KMS-11 (cell line): ENCODE measurements at regions not wholly inside any gene's neighbourhood (a gene's known extent, or its start where the extent isn't known, plus 50 kb on each side); places are given as distances from the start of the nearest gene placed in this dataset.

ENCODE experiments used
- H2AFZ ChIP-seq: fragments of 200-600 bp; sonication (generic); 2 replicates; pipeline ENCODE4 v1.6.1; 2016; ENCODE audit warnings: antibody characterized with exemption, mixed run types, low read depth
- H3K27ac ChIP-seq: fragments of 200-600 bp; sonication (generic); 2 replicates; pipeline ENCODE4 v1.6.1; 2016; ENCODE audit warnings: mild to moderate bottlenecking, mixed run types
- H3K27me3 ChIP-seq: fragments of 200-600 bp; sonication (generic); 2 replicates; pipeline ENCODE4 v1.6.1; 2017; ENCODE audit warnings: mild to moderate bottlenecking, low read depth, mixed run types, moderate library complexity; ENCODE audit not compliant: insufficient read depth
- H3K36me3 ChIP-seq: fragments of 200-600 bp; sonication (generic); 2 replicates; pipeline ENCODE4 v1.6.1; 2017; ENCODE audit warnings: mild to moderate bottlenecking, mixed run types; ENCODE audit not compliant: insufficient read depth
- H3K4me1 ChIP-seq: fragments of 200-600 bp; sonication (generic); 2 replicates; pipeline ENCODE4 v1.6.1; 2016; ENCODE audit warnings: mild to moderate bottlenecking, low read depth, mixed run types; ENCODE audit not compliant: poor library complexity, severe bottlenecking
- H3K4me2 ChIP-seq: fragments of 200-600 bp; sonication (generic); 2 replicates; pipeline ENCODE4 v1.7.0; 2016; ENCODE audit warnings: mild to moderate bottlenecking, mixed run types
- H3K4me3 ChIP-seq: fragments of 200-600 bp; sonication (generic); IDR thresholded peaks from 2 replicates; pipeline ENCODE4 v1.6.1; 2017; ENCODE audit warnings: low read depth, low read length, mixed read lengths; ENCODE audit not compliant: insufficient read depth
- H3K79me2 ChIP-seq: fragments of 200-600 bp; sonication (generic); 2 replicates; pipeline ENCODE4 v1.6.1; 2016; ENCODE audit warnings: low read depth, mixed run types; ENCODE audit not compliant: insufficient read depth
- H3K9ac ChIP-seq: fragments of 200-600 bp; sonication (generic); 2 replicates; pipeline ENCODE4 v1.6.1; 2016; ENCODE audit warnings: mild to moderate bottlenecking, mixed run types
- H4K20me1 ChIP-seq: fragments of 200-600 bp; sonication (generic); 2 replicates; pipeline ENCODE4 v1.6.1; 2016; ENCODE audit warnings: mild to moderate bottlenecking, mixed run types; ENCODE audit not compliant: insufficient read depth
- CTCF ChIP-seq: fragments of 200-600 bp; sonication (generic); conservative IDR thresholded peaks from 2 replicates; pipeline ENCODE4 v1.6.1; 2017; ENCODE audit warnings: low read depth, mild to moderate bottlenecking, antibody characterized with exemption, low read length, moderate library complexity, mixed read lengths

GRCh38 chr1:34488080-34488708 is 266.7 kb upstream of the GJB5 start:
- TF ChIP-seq CTCF, result no peak
- Histone ChIP-seq H3K4me2 (no peak overlapping the region), H3K27ac (no peak overlapping the region), H3K4me3 (no peak overlapping the region), H2AFZ (no peak overlapping the region), H3K4me1 (no peaks in the 10 kb centered on the region), H3K9ac (no peak overlapping the region), H3K36me3 (no peaks in the 10 kb centered on the region), H3K79me2 (no peaks in the 10 kb centered on the region), H4K20me1 (no peaks in the 10 kb centered on the region), H3K27me3 (no peaks in the 10 kb centered on the region)

GRCh38 chr1:34500451-34500850 is 254.4 kb upstream of the GJB5 start:
- TF ChIP-seq CTCF, result no peak
- no peak overlapping the region for H3K4me3 ChIP-seq
- H3K4me1 ChIP-seq, result no peaks in the 10 kb centered on the region
- no peaks in the 10 kb centered on the region for H4K20me1 ChIP-seq
- no peak overlapping the region for H2AFZ ChIP-seq
- H3K79me2 ChIP-seq, result no peaks in the 10 kb centered on the region
- no peak overlapping the region for H3K4me2 ChIP-seq
- no peaks in the 10 kb centered on the region for H3K36me3 ChIP-seq
- no peak overlapping the region for H3K9ac ChIP-seq
- H3K27me3 ChIP-seq, result no peaks in the 10 kb centered on the region
- no peak overlapping the region for H3K27ac ChIP-seq

- H3K36me3 ChIP-seq, result no peaks in the 10 kb centered on the region
- H3K27ac ChIP-seq, result no peak overlapping the region
- no peak overlapping the region for H2AFZ ChIP-seq
- H3K27me3 ChIP-seq, result no peaks in the 10 kb centered on the region
- no peaks in the 10 kb centered on the region for H3K4me1 ChIP-seq
- no peak overlapping the region for H3K4me2 ChIP-seq
- H3K9ac ChIP-seq, result no peak overlapping the region
- no peak overlapping the region for H3K4me3 ChIP-seq
- no peaks in the 10 kb centered on the region for H3K79me2 ChIP-seq
- H4K20me1 ChIP-seq, result no peaks in the 10 kb centered on the region
- no peak for TF ChIP-seq CTCF
Observed at GRCh38 chr1:34511802-34512201, 243.0 kb upstream of the GJB5 start.

- no peaks in the 10 kb centered on the region for H4K20me1 ChIP-seq
- H3K79me2 ChIP-seq, result no peaks in the 10 kb centered on the region
- no peaks in the 10 kb centered on the region for H3K27me3 ChIP-seq
- no peaks in the 10 kb centered on the region for H3K4me1 ChIP-seq
- H3K9ac ChIP-seq, result no peak overlapping the region
- no peaks in the 10 kb centered on the region for H3K36me3 ChIP-seq
- H3K27ac ChIP-seq, result no peak overlapping the region
- no peak for TF ChIP-seq CTCF
- H3K4me2 ChIP-seq, result no peak overlapping the region
- H3K4me3 ChIP-seq, result no peak overlapping the region
- no peak overlapping the region for H2AFZ ChIP-seq
Observed at GRCh38 chr1:34518146-34518699, 236.6 kb upstream of the GJB5 start.
